Astrocyte (in vitro differentiated cells and primary cell): ENCODE measurements at regions not wholly inside any gene's neighbourhood (a gene's known extent, or its start where the extent isn't known, plus 50 kb on each side); places are given as distances from the start of the nearest gene placed in this dataset.

Experiments
- EZH2 ChIP-seq: IDR thresholded peaks from 2 replicates; pipeline ENCODE4 v1.6.1; 2012; ENCODE audit warnings: mild to moderate bottlenecking, low read length, inconsistent platforms; ENCODE audit not compliant: insufficient read depth
- TF ChIP-seq, protein P1 (sequence below): IDR thresholded peaks from 2 replicates; pipeline ENCODE4 v1.5.1; 2011; ENCODE audit warnings: low read depth, mild to moderate bottlenecking, inconsistent platforms, low read length, moderate library complexity; ENCODE audit not compliant: insufficient read depth

DNA sequence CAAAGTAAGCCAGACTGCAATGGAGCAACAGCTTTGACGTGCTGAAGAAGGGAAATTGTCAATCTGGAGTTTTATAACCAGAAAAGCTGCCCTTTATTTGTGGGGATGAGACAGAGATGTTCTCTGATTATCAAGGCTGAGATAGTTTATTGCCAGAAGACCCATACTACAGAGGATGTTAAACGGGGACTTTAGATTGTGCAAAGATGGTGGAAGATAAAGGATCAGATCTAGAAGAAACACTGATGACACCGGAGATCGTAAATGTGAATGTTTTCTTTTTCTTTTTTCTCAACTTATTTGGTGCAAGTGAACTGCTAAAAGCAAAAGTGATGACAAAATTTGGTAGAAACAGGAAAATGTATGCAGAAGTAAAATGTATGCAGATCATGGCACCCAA is 178.3 kb upstream of the PLEKHG7 start:
- TF ChIP-seq, protein P1, sequence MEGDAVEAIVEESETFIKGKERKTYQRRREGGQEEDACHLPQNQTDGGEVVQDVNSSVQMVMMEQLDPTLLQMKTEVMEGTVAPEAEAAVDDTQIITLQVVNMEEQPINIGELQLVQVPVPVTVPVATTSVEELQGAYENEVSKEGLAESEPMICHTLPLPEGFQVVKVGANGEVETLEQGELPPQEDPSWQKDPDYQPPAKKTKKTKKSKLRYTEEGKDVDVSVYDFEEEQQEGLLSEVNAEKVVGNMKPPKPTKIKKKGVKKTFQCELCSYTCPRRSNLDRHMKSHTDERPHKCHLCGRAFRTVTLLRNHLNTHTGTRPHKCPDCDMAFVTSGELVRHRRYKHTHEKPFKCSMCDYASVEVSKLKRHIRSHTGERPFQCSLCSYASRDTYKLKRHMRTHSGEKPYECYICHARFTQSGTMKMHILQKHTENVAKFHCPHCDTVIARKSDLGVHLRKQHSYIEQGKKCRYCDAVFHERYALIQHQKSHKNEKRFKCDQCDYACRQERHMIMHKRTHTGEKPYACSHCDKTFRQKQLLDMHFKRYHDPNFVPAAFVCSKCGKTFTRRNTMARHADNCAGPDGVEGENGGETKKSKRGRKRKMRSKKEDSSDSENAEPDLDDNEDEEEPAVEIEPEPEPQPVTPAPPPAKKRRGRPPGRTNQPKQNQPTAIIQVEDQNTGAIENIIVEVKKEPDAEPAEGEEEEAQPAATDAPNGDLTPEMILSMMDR, result no peak
- TF ChIP-seq EZH2, result no peak
